T1000 (cell line): ENCODE measurements at regions not wholly inside any gene's neighbourhood (a gene's known extent, or its start where the extent isn't known, plus 50 kb on each side); places are given as distances from the start of the nearest gene placed in this dataset.
"Not testable (repeated sequence)": the region's sequence is repeated elsewhere in the genome, so short reads cannot be mapped to it uniquely, and the experiment has no call there.

Source experiments
- DNase-seq: peaks from one replicate; lab custom pipeline; 2025; ENCODE audit warnings: mixed read lengths; lab: John Stamatoyannopoulos, UW

- DNase-seq, result not testable (repeated sequence)
Observed at GRCh38 chr4:3926969-3927755, 161.0 kb downstream of the ADRA2C start.

DNA sequence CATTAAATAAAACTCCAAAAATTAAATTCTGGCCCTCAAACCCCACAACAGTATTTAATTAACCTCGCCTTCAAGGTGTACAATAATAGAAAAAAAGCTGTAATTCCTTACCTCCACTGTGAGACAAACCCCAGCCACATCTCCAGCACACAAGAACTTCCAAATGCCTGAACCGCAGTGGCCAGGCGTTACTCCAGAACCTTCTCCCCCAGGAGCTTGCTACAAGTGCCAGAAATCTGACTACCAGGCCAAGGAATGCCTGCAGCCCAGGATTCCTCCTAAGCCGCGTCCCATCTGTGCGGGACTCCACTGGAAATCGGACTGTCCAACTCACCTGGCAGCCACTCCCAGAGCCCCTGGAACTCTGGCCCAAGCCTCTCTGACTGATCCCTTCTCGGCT is 163.2 kb downstream of the ADRA2C start:
- not testable (repeated sequence) for DNase-seq

GRCh38 chr4:3932734-3933133 is 166.5 kb downstream of the ADRA2C start:
- not testable (repeated sequence) for DNase-seq

DNA sequence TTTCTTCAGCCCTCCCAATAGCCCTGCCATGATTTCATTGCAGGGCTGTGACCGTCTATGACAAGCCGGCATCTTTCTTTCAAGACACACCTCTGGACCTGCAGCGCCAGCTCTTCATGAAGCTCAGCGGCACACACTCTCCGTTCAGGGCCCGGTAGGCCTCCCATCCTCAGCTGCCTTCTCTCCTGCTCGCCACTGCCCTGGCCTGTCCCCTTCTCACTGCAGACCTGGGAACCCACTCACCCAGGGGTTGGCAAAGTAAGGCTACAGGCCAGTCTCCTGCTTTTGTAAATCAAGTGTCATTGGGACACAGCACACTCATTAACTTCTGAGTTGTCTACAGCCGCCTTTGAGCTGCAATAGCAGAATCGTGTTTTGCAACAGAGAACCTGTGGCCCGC is 169.2 kb downstream of the ADRA2C start:
- DNase-seq, result not testable (repeated sequence)

DNA sequence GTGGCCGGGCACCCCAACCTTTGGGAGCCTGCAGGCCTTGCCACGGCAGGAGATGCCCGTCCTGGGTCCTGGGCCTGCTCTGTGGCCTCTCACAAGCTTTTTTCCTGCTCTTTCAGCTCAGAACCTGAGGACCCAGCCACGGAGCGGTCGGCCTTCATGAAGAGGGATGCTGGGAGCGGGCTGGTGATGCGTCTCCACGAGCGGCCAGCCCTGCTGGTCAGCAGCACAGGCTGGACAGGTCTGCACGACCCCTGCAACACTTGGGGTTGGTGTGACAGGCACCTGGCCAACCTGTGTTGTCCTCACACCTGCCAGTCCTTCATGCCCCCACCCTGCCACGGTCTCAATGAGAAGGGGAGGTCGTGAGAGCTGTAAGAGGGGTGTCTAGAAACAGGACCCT is 170.0 kb downstream of the ADRA2C start:
- no peak for DNase-seq

DNA sequence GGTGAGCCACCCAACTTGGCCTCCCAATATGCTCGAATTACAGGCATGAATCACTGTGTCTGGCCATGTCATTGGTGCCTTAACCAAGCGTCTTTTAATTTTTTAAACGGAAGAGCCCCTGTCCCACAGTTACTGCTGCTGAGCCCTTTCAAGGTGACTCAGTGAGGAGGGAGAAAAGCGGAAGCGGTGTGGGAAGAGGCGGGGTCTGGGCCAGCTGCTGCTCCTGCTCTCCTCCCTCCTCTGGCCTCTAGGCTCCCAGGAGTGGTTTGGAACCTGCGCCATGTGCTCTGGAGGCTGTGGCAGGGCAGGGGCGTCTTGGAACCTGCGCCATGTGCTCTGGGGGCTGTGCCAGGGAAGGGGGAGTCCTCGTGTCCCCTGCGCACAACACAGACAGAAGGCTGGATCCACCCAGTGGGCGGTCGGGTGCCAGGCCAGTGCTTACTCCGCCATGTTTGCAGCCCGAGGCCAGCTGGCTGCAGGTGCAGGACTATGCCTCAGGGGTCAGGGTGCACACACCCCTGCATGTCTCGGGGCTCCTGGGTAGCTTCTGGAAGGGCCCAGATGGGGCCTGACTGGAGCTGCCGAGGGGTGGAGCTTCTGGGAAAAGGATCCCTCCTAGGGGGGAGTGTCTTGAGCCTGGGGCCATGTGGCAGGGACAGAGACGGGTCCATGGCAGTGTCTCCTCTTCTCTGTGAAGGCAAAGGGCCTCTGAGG is 171.8 kb downstream of the ADRA2C start:
- DNase-seq, result not testable (repeated sequence)

DNA sequence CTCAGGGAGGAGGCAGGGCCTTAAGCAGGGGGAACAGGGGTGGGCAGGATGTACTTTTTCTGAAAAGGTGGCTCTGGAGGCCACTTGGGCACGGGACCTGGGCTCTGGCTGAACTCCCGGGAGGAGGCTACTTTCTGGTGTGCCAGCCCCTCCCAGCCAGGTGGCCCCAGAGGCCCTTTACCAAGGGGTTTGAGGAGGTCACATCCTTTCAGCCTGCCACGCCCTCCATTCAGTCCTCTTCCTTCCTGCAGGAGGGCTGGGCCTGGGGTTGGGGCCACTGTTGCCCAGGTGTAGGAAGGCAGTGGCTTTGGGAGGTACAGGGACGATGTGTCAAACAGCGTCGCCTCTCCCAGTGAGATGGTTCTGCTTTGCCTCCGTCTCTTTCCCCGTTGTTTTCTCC is 172.5 kb downstream of the ADRA2C start:
- DNase-seq, result not testable (repeated sequence)

DNA sequence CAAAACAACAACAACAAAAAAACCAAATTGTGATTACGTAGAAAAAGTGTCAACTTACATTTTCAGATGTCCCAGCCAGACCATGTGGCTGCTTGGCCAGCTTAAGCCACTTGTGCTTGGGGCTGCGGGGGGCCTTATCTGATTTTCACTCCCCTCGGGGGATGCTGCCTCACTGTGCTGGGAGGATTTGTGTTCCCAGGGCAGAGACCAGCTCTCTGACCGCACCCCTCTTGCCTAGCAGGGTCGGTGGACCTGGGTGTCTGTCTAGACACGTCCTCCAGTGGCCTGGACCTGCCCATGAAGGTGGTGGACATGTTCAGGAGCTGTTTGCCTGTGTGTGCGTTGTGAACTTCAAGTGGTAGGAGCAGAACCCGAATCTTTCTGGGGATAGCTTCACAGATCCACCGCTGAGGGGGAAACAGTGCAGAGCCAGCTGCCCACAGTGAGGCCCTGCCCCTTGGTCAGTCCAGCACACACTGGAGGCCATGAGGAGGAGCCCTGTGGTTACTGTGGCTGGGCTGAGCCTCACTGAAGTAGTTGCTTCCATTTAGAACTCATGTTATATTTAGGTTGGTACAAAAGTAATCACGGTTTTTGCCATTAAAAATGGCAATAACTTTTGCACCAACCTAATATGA is 173.9 kb downstream of the ADRA2C start:
- DNase-seq, result not testable (repeated sequence)

GRCh38 chr4:3941735-3942522 is 175.7 kb downstream of the ADRA2C start:
- DNase-seq, result not testable (repeated sequence)

- DNase-seq, result peak; percentile 49
Observed at GRCh38 chr4:3942569-3942971, 176.4 kb downstream of the ADRA2C start.

DNA sequence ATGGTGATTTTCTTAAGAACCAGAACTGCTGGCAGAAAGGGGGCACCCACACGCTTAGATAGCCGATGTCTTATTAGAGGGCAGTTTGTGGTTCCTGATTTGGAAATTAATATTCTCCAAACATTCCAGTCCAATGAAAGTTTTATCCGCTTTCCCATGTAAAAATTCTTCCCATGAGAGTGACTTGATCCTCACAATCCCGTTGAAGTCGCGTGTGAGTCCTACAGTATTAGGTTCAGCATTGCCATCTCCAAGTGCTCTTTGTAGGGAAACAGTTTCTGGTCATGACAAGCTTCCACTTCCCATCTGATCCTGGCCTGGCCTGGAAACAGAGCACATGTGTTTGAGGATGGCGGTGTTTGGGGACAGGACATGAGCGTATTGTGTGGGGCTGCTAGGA is 176.9 kb downstream of the ADRA2C start:
- DNase-seq, result not testable (repeated sequence)

DNA sequence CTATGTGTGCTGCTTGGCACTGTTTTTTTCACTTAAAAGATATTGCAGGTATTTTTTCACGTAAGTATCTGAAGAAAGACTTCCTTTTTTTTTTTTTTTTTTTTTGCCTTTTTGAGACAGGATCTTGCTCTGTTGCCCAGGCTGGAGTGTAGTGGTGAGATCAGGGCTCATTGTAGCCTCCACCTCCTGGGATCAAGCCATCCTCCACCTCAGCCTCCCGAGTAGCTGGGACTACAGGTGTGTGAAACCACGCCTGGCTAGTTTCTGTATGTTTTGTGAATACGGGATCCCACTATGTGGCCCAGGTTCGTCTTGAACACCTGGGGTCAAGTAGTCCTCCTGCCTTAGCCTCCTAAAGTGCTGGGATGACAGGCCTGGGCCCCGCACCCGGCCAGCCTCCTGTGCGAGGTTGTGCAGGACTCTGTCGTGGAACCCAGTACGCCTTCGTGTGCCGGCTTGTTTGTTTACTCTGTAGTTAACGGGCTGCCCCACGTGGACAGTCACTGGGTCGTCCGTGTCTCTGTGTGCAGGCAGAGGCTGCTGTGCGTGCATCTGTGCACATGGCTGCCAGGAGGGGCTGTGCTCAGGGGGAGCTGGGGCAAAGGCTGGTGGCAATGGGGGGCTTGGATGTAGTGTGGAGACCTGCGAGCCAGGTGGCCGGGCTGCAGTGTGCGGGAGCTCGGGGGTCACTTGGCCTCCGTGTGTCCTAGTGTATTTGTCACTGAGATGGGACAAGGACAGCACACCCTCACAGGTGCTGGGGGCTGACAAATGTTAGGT is 179.5 kb downstream of the ADRA2C start:
- DNase-seq, result no peak

DNA sequence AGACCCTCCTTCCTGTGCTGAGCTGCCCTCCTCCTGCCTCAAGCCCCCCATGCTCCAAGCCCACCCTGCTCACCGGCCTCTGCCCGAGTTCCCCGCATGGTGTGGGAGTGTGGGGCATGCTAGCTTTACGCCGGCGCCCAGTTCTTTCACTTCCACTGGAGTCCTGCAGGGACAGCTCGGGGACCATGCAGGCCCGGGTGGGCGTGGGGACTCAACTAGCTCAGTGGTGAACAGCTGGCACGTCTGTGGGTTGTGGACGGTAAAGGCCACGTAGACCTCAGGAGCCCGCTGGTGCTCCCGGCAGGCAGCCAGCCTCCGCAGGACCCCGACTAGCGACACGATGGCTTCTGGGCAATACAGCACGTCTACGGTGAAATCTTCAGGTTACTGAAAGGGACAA is 180.4 kb downstream of the ADRA2C start:
- not testable (repeated sequence) for DNase-seq

DNA sequence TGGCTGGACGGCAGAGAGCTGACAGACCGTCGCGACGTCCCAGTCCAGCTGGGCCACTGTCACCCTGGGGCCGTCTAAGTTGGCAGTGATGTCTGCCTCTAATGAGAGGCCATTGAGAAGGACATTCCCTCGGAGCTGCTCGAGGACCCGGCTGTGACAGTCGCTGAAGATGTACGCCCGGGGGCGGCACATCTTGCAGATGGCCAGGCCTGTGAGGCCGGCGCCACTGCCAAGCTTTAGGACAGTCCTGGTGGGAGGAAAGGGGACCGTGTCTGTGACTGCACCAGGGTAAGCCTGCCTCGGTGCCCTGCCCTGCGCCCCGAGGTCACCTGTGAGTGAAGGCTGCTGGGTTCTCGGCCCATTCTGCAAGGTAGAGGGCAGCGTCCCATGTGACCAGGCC is 181.6 kb downstream of the ADRA2C start:
- DNase-seq, result not testable (repeated sequence)

DNA sequence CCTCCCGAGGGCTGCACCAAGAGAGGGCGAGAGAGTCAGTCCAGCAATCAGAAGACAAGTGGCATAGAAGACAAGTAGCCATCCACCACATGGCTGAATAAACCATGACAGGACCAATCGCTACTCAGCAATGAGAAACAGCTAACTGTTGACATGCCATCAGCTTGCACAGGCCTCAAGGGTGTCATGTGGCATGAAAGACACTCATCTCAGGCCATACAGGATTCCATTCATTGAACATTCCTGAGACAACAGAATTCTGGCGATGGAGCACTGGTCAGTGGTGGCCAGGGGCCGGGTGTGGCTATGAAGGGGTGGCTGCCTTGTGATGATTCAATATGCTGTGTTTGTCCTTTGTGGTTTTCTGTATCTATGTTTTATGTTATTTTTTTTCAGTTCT is 182.0 kb downstream of the ADRA2C start:
- DNase-seq, result peak; percentile 11

DNA sequence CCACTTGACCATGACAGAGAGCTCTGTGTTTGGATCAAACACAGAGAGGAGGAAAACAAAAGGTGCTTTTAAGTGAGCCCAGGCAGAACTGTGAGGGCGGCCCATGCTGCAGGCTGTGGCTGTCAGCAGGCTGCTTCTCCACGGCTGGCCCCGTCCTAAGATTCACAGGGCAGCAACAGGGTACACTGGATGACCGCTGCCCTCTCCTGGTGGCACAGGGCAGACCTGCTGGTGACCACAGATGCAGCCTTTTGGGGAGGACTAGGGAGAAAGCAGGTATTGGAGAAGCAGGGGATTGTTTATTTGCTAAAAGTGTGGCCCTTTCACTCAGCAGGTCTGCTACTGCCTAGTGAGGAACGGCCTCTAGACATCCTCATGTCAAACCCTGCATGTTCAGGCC is 183.7 kb downstream of the ADRA2C start:
- DNase-seq, result not testable (repeated sequence)

DNA sequence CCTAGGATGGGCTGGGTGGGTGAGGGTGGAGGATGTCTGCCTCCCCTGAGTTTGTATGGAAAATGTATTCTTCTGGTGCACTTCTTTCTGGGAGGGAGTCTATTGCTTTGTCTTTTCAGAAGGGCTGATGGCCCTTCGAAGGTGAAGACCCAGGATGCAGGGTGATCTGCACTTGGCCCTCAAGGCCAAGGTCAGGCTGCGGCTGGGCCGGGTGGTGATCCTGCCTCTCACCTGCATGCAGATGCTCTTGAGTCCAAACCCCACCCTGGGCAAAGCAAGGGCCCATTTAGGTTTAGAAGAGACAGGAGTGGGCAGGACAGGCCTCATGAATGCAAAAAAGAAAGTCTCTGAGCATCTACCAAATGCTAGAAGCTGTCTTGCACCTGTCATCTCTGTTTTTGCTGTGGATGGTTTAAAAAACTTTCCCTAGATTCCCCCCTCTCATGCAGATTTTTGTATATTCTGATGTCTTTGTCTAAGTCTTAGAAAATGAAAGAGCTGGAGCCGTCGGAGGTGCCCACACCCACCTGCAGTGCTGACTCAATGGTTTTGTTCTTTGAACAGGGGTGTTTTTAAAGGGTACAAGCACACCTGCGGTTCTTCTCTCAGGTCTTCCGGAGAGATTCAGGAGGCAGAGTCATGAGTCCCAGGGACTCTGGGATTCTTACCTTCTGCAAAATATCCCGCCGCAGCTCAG is 186.4 kb downstream of the ADRA2C start:
- not testable (repeated sequence) for DNase-seq

- DNase-seq, result not testable (repeated sequence)
Observed at GRCh38 chr4:3953140-3953489, 186.9 kb downstream of the ADRA2C start.

DNA sequence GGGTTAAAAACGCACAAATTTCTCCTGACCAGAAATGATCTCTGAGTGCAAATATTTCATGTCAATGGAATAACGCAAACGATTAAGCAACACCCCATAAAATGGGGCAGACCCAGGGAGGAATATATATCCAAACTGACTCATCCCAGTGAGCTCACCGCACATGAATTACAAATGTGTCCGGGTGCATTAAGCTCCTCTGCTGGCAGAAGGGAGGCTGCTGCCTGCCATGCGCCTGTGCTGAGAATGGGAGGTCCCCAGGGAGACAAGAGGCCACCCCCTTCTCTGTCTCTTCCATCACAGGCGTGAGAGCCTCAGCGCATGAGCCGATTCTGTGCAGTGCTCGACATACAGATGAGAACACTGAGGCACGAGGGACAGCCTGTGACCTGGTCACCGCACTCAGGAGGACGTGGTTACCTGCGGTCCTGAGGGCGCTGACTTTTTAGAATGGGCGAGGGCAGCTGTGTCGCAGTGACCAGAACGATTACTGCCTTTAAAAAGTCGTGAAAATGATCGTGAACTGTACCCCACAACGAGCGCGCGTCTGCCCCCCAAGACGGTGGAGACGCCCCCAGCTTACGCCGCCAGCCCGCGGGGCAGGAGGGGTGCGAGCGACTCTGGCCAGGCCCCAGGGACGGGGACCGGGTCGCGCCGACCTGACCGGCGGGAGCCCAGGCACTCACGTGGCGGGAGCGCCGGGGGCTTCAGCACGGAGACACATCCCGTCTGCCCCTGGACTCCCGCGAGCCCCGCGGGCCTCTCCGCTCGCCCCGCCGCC is 188.5 kb downstream of the ADRA2C start:
- peak; percentile 91 for DNase-seq
